ENCODE measurements at regions not wholly inside any gene's neighbourhood (a gene's known extent, or its start where the extent isn't known, plus 50 kb on each side); places are given as distances from the start of the nearest gene placed in this dataset.
"Not testable (repeated sequence)": the region's sequence is repeated elsewhere in the genome, so short reads cannot be mapped to it uniquely, and the experiment has no call there.

GRCh38 chr17:51347851-51348584, 87.7 kb downstream of the UTP18 start:
- no peak for DNase-seq

GRCh38 chr17:51351080-51351479, 90.7 kb downstream of the UTP18 start:
- no peak for DNase-seq

GRCh38 chr17:51351890-51352289, 91.5 kb downstream of the UTP18 start:
- no peak for DNase-seq

GRCh38 chr17:51352798-51353197, 92.5 kb downstream of the UTP18 start:
- no peak for DNase-seq

GRCh38 chr17:51353296-51353695, 93.0 kb downstream of the UTP18 start:
- no peak for DNase-seq

- DNase-seq: peak; percentile 8
Measured at GRCh38 chr17:51354936-51355335, 94.6 kb downstream of the UTP18 start.

- no peak for DNase-seq
Measured at GRCh38 chr17:51355441-51356410, 95.4 kb downstream of the UTP18 start.

GRCh38 chr17:51359055-51359454, 98.7 kb downstream of the UTP18 start:
- DNase-seq: no peak

GRCh38 chr17:51362811-51363585, 102.7 kb downstream of the UTP18 start:
- no peak for DNase-seq

GRCh38 chr17:51365090-51365489, 104.7 kb downstream of the UTP18 start:
- no peak for DNase-seq

GRCh38 chr17:51366866-51367265, 106.5 kb downstream of the UTP18 start:
- DNase-seq: no peak

GRCh38 chr17:51367836-51368235, 107.5 kb downstream of the UTP18 start:
- not testable (repeated sequence) for DNase-seq

- peak; percentile 71 for DNase-seq
Measured at GRCh38 chr17:51371732-51372151, 111.4 kb downstream of the UTP18 start.

GRCh38 chr17:51372345-51373004, 112.1 kb downstream of the UTP18 start:
- no peak for DNase-seq

GRCh38 chr17:51373489-51374152, 113.3 kb downstream of the UTP18 start:
- DNase-seq: no peak

GRCh38 chr17:51374209-51374608, 113.9 kb downstream of the UTP18 start:
- DNase-seq: no peak

GRCh38 chr17:51375771-51376170, 115.4 kb downstream of the UTP18 start:
- no peak for DNase-seq

GRCh38 chr17:51376739-51377138, 116.4 kb downstream of the UTP18 start:
- no peak for DNase-seq

GRCh38 chr17:51381262-51381661, 120.9 kb downstream of the UTP18 start:
- no peak for DNase-seq

GRCh38 chr17:51385208-51385607, 124.9 kb downstream of the UTP18 start:
- no peak for DNase-seq

GRCh38 chr17:51387582-51387981, 127.2 kb downstream of the UTP18 start:
- DNase-seq: no peak

GRCh38 chr17:51387986-51388385, 127.6 kb downstream of the UTP18 start:
- no peak for DNase-seq

Data from NCI-H1092 treated with DMSO at 0.1 percent for 48 hours (cell line).